GM23338 (cell line): ENCODE measurements at regions not wholly inside any gene's neighbourhood (a gene's known extent, or its start where the extent isn't known, plus 50 kb on each side); places are given as distances from the start of the nearest gene placed in this dataset.

ENCODE experiments used
- ATAC-seq: fragments of 200-7000 bp; cut with Tn5 transposase; 3 replicates; pipeline ENCODE4 v1.9.1; 2020
- DNase-seq: peaks from one replicate; pipeline ENCODE4 v3.0.0-alpha.2; 2015; ENCODE audit warnings: low spot score
- H2AFZ ChIP-seq: fragments of 200-600 bp; sonication (generic); 2 replicates; pipeline ENCODE4 v1.8.0; 2016; ENCODE audit warnings: antibody characterized with exemption, mild to moderate bottlenecking, moderate library complexity
- H3F3A ChIP-seq: fragments of 200-600 bp; sonication (generic); replicated peaks from 2 replicates; pipeline ENCODE4 v1.8.0; 2017; ENCODE audit warnings: antibody characterized with exemption, mixed run types, low read depth
- H3K27ac ChIP-seq: fragments of 200-600 bp; sonication (generic); 2 replicates; pipeline ENCODE4 v1.6.1; 2016; ENCODE audit warnings: low read depth
- H3K27me3 ChIP-seq: fragments of 200-600 bp; sonication (generic); 2 replicates; pipeline ENCODE4 v1.8.0; 2016; ENCODE audit warnings: mild to moderate bottlenecking, mixed run types, moderate library complexity; ENCODE audit not compliant: insufficient read depth
- H3K36me3 ChIP-seq: fragments of 200-600 bp; sonication (generic); 2 replicates; pipeline ENCODE4 v1.8.0; 2016; ENCODE audit warnings: mild to moderate bottlenecking; ENCODE audit not compliant: insufficient read depth
- H3K4me1 ChIP-seq: fragments of 200-600 bp; sonication (generic); 2 replicates; pipeline ENCODE4 v1.8.0; 2016; ENCODE audit warnings: mild to moderate bottlenecking, moderate library complexity; ENCODE audit not compliant: insufficient read depth
- H3K4me2 ChIP-seq: fragments of 200-600 bp; sonication (generic); 2 replicates; pipeline ENCODE4 v1.7.1; 2017; ENCODE audit warnings: mixed run types
- H3K4me3 ChIP-seq: fragments of 200-600 bp; sonication (generic); 2 replicates; pipeline ENCODE4 v1.6.1; 2016; ENCODE audit warnings: mixed run types
- H3K79me2 ChIP-seq: fragments of 200-600 bp; sonication (generic); replicated peaks from 2 replicates; pipeline ENCODE4 v1.8.0; 2017; ENCODE audit warnings: mild to moderate bottlenecking; ENCODE audit not compliant: insufficient read depth
- H3K9me2 ChIP-seq: fragments of 200-600 bp; sonication (generic); 2 replicates; pipeline ENCODE4 v1.8.0; 2017; ENCODE audit not compliant: insufficient read depth
- H4K20me1 ChIP-seq: fragments of 200-600 bp; sonication (generic); replicated peaks from 2 replicates; pipeline ENCODE4 v1.8.0; 2017; ENCODE audit warnings: mild to moderate bottlenecking; ENCODE audit not compliant: insufficient read depth
- H3K27ac Mint-ChIP-seq: 2 replicates; pipeline ENCODE4 v1.8.0; 2020; ENCODE audit warnings: inconsistent platforms, mild to moderate bottlenecking, moderate library complexity, mixed read lengths
- H3K27me3 Mint-ChIP-seq: 3 replicates; pipeline ENCODE4 v1.8.0; 2022; ENCODE audit warnings: low read depth, mild to moderate bottlenecking, moderate library complexity, mixed read lengths, inconsistent platforms; ENCODE audit not compliant: insufficient read depth, poor library complexity
- H3K36me3 Mint-ChIP-seq: 3 replicates; pipeline ENCODE4 v1.8.0; 2021; ENCODE audit warnings: low read depth, mild to moderate bottlenecking, inconsistent platforms, moderate library complexity, mixed read lengths
- H3K4me1 Mint-ChIP-seq: 3 replicates; pipeline ENCODE4 v1.8.0; 2020; ENCODE audit warnings: mild to moderate bottlenecking, inconsistent platforms, mixed read lengths
- H3K4me3 Mint-ChIP-seq: 3 replicates; pipeline ENCODE4 v1.8.0; 2021; ENCODE audit warnings: moderate library complexity, mild to moderate bottlenecking, inconsistent platforms, mixed read lengths
- H3K9me3 Mint-ChIP-seq: 3 replicates; pipeline ENCODE4 v1.8.0; 2020; ENCODE audit warnings: moderate library complexity, mild to moderate bottlenecking, inconsistent platforms, mixed read lengths
- CREB1 ChIP-seq: fragments of 250-450 bp; sonication (Bioruptor Pico); IDR thresholded peaks from 2 replicates; pipeline ENCODE4 v1.5.0; 2020; ENCODE audit warnings: low read depth, mild to moderate bottlenecking, moderate library complexity
- CTCF ChIP-seq, 2 experiments: fragments of 200-600 bp in 1 of 2; sonication (generic) in 1 of 2; conservative IDR thresholded peaks; 2 replicates each; pipeline versions ENCODE4 v1.5.1 to v1.6.1; 2016 to 2017; ENCODE audit warnings: antibody characterized with exemption in 2 of 2, low read depth in 2 of 2, mild to moderate bottlenecking in 2 of 2, moderate library complexity in 1 of 2
- ETS1 ChIP-seq: IDR thresholded peaks from 2 replicates; pipeline ENCODE4 v1.6.1; 2016; ENCODE audit warnings: antibody characterized with exemption
- EZH2 ChIP-seq: fragments of 200-600 bp; sonication (generic); IDR thresholded peaks from one replicate; pipeline ENCODE4 v1.8.0; 2017; ENCODE audit warnings: antibody characterized with exemption, mild to moderate bottlenecking, low read depth; ENCODE audit not compliant: unreplicated experiment
- EZH2phosphoT487 ChIP-seq: fragments of 200-600 bp; sonication (generic); IDR thresholded peaks from one replicate; pipeline ENCODE4 v1.8.1; 2018; ENCODE audit warnings: antibody characterized with exemption; ENCODE audit not compliant: unreplicated experiment
- JUNB ChIP-seq: IDR thresholded peaks from one replicate; pipeline ENCODE4 v1.6.1; 2016; ENCODE audit warnings: antibody characterized with exemption; ENCODE audit not compliant: unreplicated experiment
- NANOG ChIP-seq: IDR thresholded peaks from 2 replicates; pipeline ENCODE4 v1.6.1; 2016; ENCODE audit warnings: antibody characterized with exemption, borderline replicate concordance
- POLR2AphosphoS5 ChIP-seq: IDR thresholded peaks from 2 replicates; pipeline ENCODE4 v1.6.1; 2016; ENCODE audit warnings: antibody characterized with exemption, low read depth
- REST ChIP-seq: IDR thresholded peaks from one replicate; pipeline ENCODE4 v1.6.1; 2018; ENCODE audit warnings: antibody characterized with exemption; ENCODE audit not compliant: unreplicated experiment
- STAT1 ChIP-seq: IDR thresholded peaks from one replicate; pipeline ENCODE4 v1.6.1; 2016; ENCODE audit warnings: antibody characterized with exemption; ENCODE audit not compliant: unreplicated experiment
- ZNF331 ChIP-seq: fragments of 250-450 bp; sonication (Bioruptor Pico); IDR thresholded peaks from 2 replicates; pipeline ENCODE4 v1.5.0; 2020; ENCODE audit warnings: low read depth, mild to moderate bottlenecking, moderate library complexity

- Histone ChIP-seq H3K36me3 (no peaks in the 10 kb centered on the region), H3K27ac (no peak overlapping the region), H4K20me1 (no peaks in the 10 kb centered on the region), H3K27me3 (no peaks in the 10 kb centered on the region), H3K79me2 (no peaks in the 10 kb centered on the region), H3K4me3 (no peak overlapping the region), H3K4me1 (no peaks in the 10 kb centered on the region), H3K4me2 (no peak overlapping the region), H3F3A (no peaks in the 10 kb centered on the region), H2AFZ (no peak overlapping the region), H3K9me2 (peaks cover 4% of the 10 kb centered on the region; the same call in 1 of the 2 replicates)
- Mint-ChIP-seq H3K9me3 (no peaks in the 10 kb centered on the region), H3K4me1 (peaks cover 10% of the 10 kb centered on the region; the same call in 2 of the 3 replicates), H3K4me3 (no peak overlapping the region), H3K27me3 (no peaks in the 10 kb centered on the region), H3K36me3 (no peaks in the 10 kb centered on the region), H3K27ac (no peak overlapping the region)
- TF ChIP-seq POLR2AphosphoS5, result no peak
- no peak for TF ChIP-seq STAT1
- no peak for TF ChIP-seq ETS1
- TF ChIP-seq REST, result no peak
- TF ChIP-seq EZH2phosphoT487, result no peak
- TF ChIP-seq CTCF (conservative IDR thresholded peaks at IDR 0.05; ENCODE audit: low read depth in 2 of 2), result no peak
- TF ChIP-seq JUNB, result no peak
- no peak for TF ChIP-seq ZNF331 (CRISPR knock-in tag)
- TF ChIP-seq EZH2, result no peak
- no peak for TF ChIP-seq NANOG
- TF ChIP-seq CREB1, result no peak
- no peak for ATAC-seq
- no peak for DNase-seq
Measured at GRCh38 chr5:124822647-124823046, 76.2 kb upstream of the ZNF608 start.
